GM12878 (cell line): ENCODE measurements at regions not wholly inside any gene's neighbourhood (a gene's known extent, or its start where the extent isn't known, plus 50 kb on each side); places are given as distances from the start of the nearest gene placed in this dataset.

Source experiments
- ATAC-seq: fragments of 200-7000 bp; cut with Tn5 transposase; 3 replicates; pipeline ENCODE4 v1.9.1; 2020; ENCODE audit warnings: mild to moderate bottlenecking, moderate library complexity
- BruUV-seq: library from RNA; stranded (reverse); fragments of 400-500 nt; replicated peaks from 2 replicates; lab custom pipeline; 2021; lab: Mats Ljungman, UMichigan
- CTCF ChIA-PET: fragments of 300-600 bp; sonication (Branson Sonifier 250); formaldehyde crosslinking; extraction: SDS; loops from one replicate; lab custom pipeline; 2021; ENCODE audit warnings: inconsistent platforms; lab: Yijun Ruan, JAX
- POLR2A ChIA-PET: fragments of 350-600 bp; formaldehyde crosslinking; extraction: SDS; loops from one replicate; lab custom pipeline; 2021; ENCODE audit warnings: inconsistent platforms; lab: Charles Lee
- RAD21 ChIA-PET: fragments of 300-600 bp; sonication (Branson Sonifier 250); formaldehyde crosslinking; loops from one replicate; lab custom pipeline; 2023; ENCODE audit warnings: antibody characterized with exemption; ENCODE audit not compliant: unreplicated experiment; lab: Charles Lee
- SMC1A ChIA-PET: fragments of 300-600 bp; sonication (Branson Sonifier 250); formaldehyde crosslinking; loops from one replicate; lab custom pipeline; 2023; ENCODE audit not compliant: unreplicated experiment, uncharacterized antibody; lab: Charles Lee
- DNase-seq: peaks from one replicate; pipeline ENCODE4 v3.0.0-alpha.2; 2011; ENCODE audit warnings: low read depth, low spot score
- FAIRE-seq: peaks from 3 replicates; lab custom pipeline; 2011; peaks lifted over from hg19 to GRCh38; lab: Jason Lieb, UNC
- H2AFZ ChIP-seq: 2 replicates; pipeline ENCODE4 v1.6.0; 2011; ENCODE audit warnings: low read depth, low read length, control low read depth; ENCODE audit not compliant: control insufficient read depth
- H3K27ac ChIP-seq: 2 replicates; pipeline ENCODE4 v1.5.1; 2011; ENCODE audit warnings: control low read depth; ENCODE audit not compliant: control insufficient read depth, insufficient read depth
- H3K27me3 ChIP-seq, 2 experiments: replicated peaks in 1 of 2; 2 replicates each; pipeline versions ENCODE4 v1.6.0 to v1.6.1; 2011; ENCODE audit warnings: low read length in 1 of 2; ENCODE audit not compliant: control insufficient read depth in 2 of 2, insufficient read depth in 2 of 2
- H3K36me3 ChIP-seq, 2 experiments: 2 replicates each; pipeline ENCODE4 v1.5.1; 2011; ENCODE audit warnings: low read length in 1 of 2; ENCODE audit not compliant: control insufficient read depth in 2 of 2, insufficient read depth in 2 of 2
- H3K4me1 ChIP-seq: 2 replicates; pipeline ENCODE4 v1.6.1; 2011; ENCODE audit warnings: mild to moderate bottlenecking, low read length, moderate library complexity, mixed read lengths; ENCODE audit not compliant: control insufficient read depth, insufficient read depth
- H3K4me2 ChIP-seq: 2 replicates; pipeline ENCODE4 v1.6.0; 2011; ENCODE audit warnings: control low read depth; ENCODE audit not compliant: control insufficient read depth, insufficient read depth
- H3K4me3 ChIP-seq: fragments of 200-600 bp; sonication (generic); 2 replicates; pipeline ENCODE4 v1.5.1; 2016
- H3K79me2 ChIP-seq: 2 replicates; pipeline ENCODE4 v1.6.0; 2011; ENCODE audit warnings: low read length; ENCODE audit not compliant: control insufficient read depth, insufficient read depth
- H3K9ac ChIP-seq: 2 replicates; pipeline ENCODE4 v1.8.0; 2011; ENCODE audit warnings: low read length, control low read depth, mixed read lengths; ENCODE audit not compliant: control insufficient read depth, insufficient read depth
- H3K9me3 ChIP-seq: replicated peaks from 3 replicates; pipeline ENCODE4 v1.5.1; 2011; ENCODE audit warnings: mild to moderate bottlenecking, low read length; ENCODE audit not compliant: control insufficient read depth, insufficient read depth
- H4K20me1 ChIP-seq: 2 replicates; pipeline ENCODE4 v1.6.0; 2011; ENCODE audit not compliant: control insufficient read depth, insufficient read depth
- ATF2 ChIP-seq: IDR thresholded peaks from 2 replicates; pipeline ENCODE4 v1.6.1; 2012; ENCODE audit warnings: low read length, inconsistent platforms
- BRCA1 ChIP-seq: IDR thresholded peaks from 2 replicates; pipeline ENCODE4 v1.6.1; 2011; ENCODE audit warnings: low read depth, low read length, improper control_type of control experiment
- CTCF ChIP-seq, 3 experiments: IDR thresholded peaks in 2 of 3; conservative IDR thresholded peaks in 1 of 3; 2 replicates each; pipeline ENCODE4 v1.5.1; 2011; ENCODE audit warnings: low read depth in 3 of 3, low read length in 3 of 3, mild to moderate bottlenecking in 3 of 3, control low read depth in 2 of 3, moderate library complexity in 2 of 3, inconsistent platforms in 1 of 3, mixed read lengths in 1 of 3; ENCODE audit not compliant: control insufficient read depth in 2 of 3, insufficient read depth in 1 of 3; ENCODE audit errors: extremely low read depth in 1 of 3
- IRF5 ChIP-seq: fragments of 450-650 bp; IDR thresholded peaks from 2 replicates; pipeline ENCODE4 v1.6.1; 2017; ENCODE audit warnings: borderline replicate concordance
- NBN ChIP-seq: fragments of 450-650 bp; IDR thresholded peaks from 2 replicates; pipeline ENCODE4 v1.6.1; 2016
- NFIC ChIP-seq: IDR thresholded peaks from 2 replicates; pipeline ENCODE4 v1.6.1; 2012; ENCODE audit warnings: low read depth, mild to moderate bottlenecking, inconsistent platforms, low read length, moderate library complexity
- NR2C1 ChIP-seq: fragments of 450-650 bp; IDR thresholded peaks from 2 replicates; pipeline ENCODE4 v1.6.1; 2017; ENCODE audit warnings: antibody characterized with exemption, mild to moderate bottlenecking, moderate library complexity
- PKNOX1 ChIP-seq: fragments of 450-650 bp; IDR thresholded peaks from 2 replicates; pipeline ENCODE4 v1.6.1; 2016; ENCODE audit warnings: mild to moderate bottlenecking
- PML ChIP-seq: IDR thresholded peaks from 2 replicates; pipeline ENCODE4 v1.6.1; 2012; ENCODE audit warnings: low read length, inconsistent platforms
- POLR2AphosphoS2 ChIP-seq: IDR thresholded peaks from 2 replicates; pipeline ENCODE4 v1.6.1; 2011; ENCODE audit warnings: low read depth, mild to moderate bottlenecking, low read length, improper control_type of control experiment, moderate library complexity
- PRDM15 ChIP-seq: fragments of 450-650 bp; formaldehyde crosslinking; IDR thresholded peaks from 2 replicates; pipeline ENCODE4 v1.4.0; 2020; ENCODE audit warnings: mild to moderate bottlenecking, moderate library complexity
- RAD21 ChIP-seq: IDR thresholded peaks from 2 replicates; pipeline ENCODE4 v1.6.1; 2011; ENCODE audit warnings: mild to moderate bottlenecking, low read depth, low read length, moderate library complexity; ENCODE audit not compliant: insufficient read depth
- SMAD1 ChIP-seq: fragments of 450-650 bp; IDR thresholded peaks from 2 replicates; pipeline ENCODE4 v1.6.1; 2018; ENCODE audit warnings: mild to moderate bottlenecking, low read depth; ENCODE audit not compliant: partially characterized antibody
- SP1 ChIP-seq: IDR thresholded peaks from one replicate; pipeline ENCODE4 v1.6.1; 2011; ENCODE audit warnings: low read depth, low read length
- SREBF1 ChIP-seq: IDR thresholded peaks from 2 replicates; pipeline ENCODE4 v1.6.1; 2012; ENCODE audit warnings: mild to moderate bottlenecking, low read length
- TCF12 ChIP-seq: IDR thresholded peaks from 2 replicates; pipeline ENCODE4 v1.6.1; 2011; ENCODE audit warnings: low read depth, mild to moderate bottlenecking, low read length
- WRNIP1 ChIP-seq: IDR thresholded peaks from 2 replicates; pipeline ENCODE4 v1.6.1; 2011; ENCODE audit warnings: low read depth, low read length, improper control_type of control experiment, borderline replicate concordance
- WGBS: methylation state at CpG from one replicate; pipeline ENCODE4 v1.1.6; 2016; ENCODE audit warnings: low lambda C conversion rate; ENCODE audit not compliant: insufficient replicate concordance, insufficient coverage; ENCODE audit errors: missing lambda C conversion rate; 5-methylcytosine and 5-hydroxymethylcytosine counted together
- in situ Hi-C: fragments of 300-500 bp; cut with MboI; formaldehyde crosslinking; loops from 9 replicates; pipeline ENCODE4 v1.14.3; 2018; ENCODE audit warnings: mixed read lengths
- intact Hi-C: fragments of 100-400 bp; cut with micrococcal nuclease; formaldehyde crosslinking; loops from one replicate; pipeline ENCODE4 v1.14.2; 2022; ENCODE audit not compliant: unreplicated experiment

GRCh38 chr13:34087791-34088190, 269.8 kb downstream of the RFC3 start:
- DNase-seq (no peak), FAIRE-seq (no peak), ATAC-seq (no peak)
- Histone ChIP-seq H3K27me3 (no peaks in the 10 kb centered on the region), H3K9ac (no peak overlapping the region), H3K9me3 (peaks cover 5% of the 10 kb centered on the region; the same call in 2 of the 3 replicates), H4K20me1 (no peaks in the 10 kb centered on the region), H3K4me3 (no peak overlapping the region), H3K27ac (no peak overlapping the region), H3K4me2 (no peak overlapping the region), H2AFZ (no peak overlapping the region), H3K79me2 (no peaks in the 10 kb centered on the region), H3K36me3 (no peaks in the 10 kb centered on the region), H3K4me1 (no peaks in the 10 kb centered on the region)
- CTCF ChIA-PET = no interaction called here
- SMC1A ChIA-PET = no interaction called here
- POLR2A ChIA-PET = no interaction called here
- in situ Hi-C loops = loop anchor here (10.0 kb wide), 1 partner anchor 1067 kb away; no protein-coding TSS in a partner anchor
- 52% methylated on average over 4 of the region's 4 CpGs for WGBS
- no TSS peak for BruUV-seq
- intact Hi-C loops = no loop called here
- RAD21 ChIA-PET = no interaction called here
- TF ChIP-seq SREBF1 (no peak), NR2C1 (no peak), PRDM15 (CRISPR knock-in tag) (no peak), PML (no peak), CTCF (IDR thresholded peaks at IDR 0.05 in 2 of 3, conservative IDR thresholded peaks at IDR 0.05 in 1 of 3; ENCODE audit: control insufficient read depth in 2 of 3, extremely low read depth in 1 of 3, insufficient read depth in 1 of 3, low read depth in 3 of 3, low read length in 3 of 3) (no peak), SMAD1 (no peak), IRF5 (no peak), PKNOX1 (no peak), NFIC (no peak), POLR2AphosphoS2 (no peak), NBN (no peak), ATF2 (no peak), BRCA1 (no peak), RAD21 (no peak), WRNIP1 (no peak), TCF12 (no peak), SP1 (no peak)
